ENCODE measurements at regions not wholly inside any gene's neighbourhood (a gene's known extent, or its start where the extent isn't known, plus 50 kb on each side); places are given as distances from the start of the nearest gene placed in this dataset.

- TF ChIP-seq, protein P1, sequence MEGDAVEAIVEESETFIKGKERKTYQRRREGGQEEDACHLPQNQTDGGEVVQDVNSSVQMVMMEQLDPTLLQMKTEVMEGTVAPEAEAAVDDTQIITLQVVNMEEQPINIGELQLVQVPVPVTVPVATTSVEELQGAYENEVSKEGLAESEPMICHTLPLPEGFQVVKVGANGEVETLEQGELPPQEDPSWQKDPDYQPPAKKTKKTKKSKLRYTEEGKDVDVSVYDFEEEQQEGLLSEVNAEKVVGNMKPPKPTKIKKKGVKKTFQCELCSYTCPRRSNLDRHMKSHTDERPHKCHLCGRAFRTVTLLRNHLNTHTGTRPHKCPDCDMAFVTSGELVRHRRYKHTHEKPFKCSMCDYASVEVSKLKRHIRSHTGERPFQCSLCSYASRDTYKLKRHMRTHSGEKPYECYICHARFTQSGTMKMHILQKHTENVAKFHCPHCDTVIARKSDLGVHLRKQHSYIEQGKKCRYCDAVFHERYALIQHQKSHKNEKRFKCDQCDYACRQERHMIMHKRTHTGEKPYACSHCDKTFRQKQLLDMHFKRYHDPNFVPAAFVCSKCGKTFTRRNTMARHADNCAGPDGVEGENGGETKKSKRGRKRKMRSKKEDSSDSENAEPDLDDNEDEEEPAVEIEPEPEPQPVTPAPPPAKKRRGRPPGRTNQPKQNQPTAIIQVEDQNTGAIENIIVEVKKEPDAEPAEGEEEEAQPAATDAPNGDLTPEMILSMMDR (IDR thresholded peaks at IDR 0.05) = no peak
- no peak for TF ChIP-seq POLR2AphosphoS5 (IDR thresholded peaks at IDR 0.05)
These were observed 1366.4 kb upstream of the NUDT12 start for GRCh38 chr5:104928906-104929520.
